ENCODE measurements at regions not wholly inside any gene's neighbourhood (a gene's known extent, or its start where the extent isn't known, plus 50 kb on each side); places are given as distances from the start of the nearest gene placed in this dataset.

DNA sequence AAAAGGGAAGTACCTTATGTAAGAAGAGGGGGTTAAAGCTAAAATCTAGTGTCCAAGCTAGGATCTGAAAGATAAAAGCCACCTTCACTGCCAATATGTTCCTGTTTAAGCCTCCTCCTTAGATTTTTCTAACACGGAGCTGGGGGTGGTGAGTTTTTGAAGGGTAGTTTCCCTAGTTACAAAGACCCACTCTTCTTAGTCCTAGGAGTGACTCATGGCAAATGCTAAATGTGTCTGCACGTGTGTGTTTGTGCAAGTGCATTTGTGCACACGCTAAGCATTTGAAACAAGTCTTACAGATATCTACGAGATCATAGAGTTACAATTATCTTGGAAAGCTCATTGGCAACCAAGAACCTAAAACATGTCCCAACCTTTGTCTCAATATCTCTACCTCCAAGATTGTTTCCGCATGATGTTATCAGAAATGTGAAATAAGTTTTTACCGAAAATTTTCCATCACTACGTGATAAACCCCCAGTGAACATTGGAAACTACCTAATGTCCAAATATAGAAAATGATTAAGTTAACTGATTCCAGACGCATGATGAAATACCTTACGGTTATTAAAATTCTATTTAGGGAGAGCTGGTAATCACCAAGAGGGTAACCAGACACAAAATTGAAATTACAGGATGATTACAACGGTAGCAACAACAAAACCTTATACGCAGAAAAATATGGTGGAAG, 78.0 kb upstream of the HRH2 start:
- no peak for DNase-seq (ENCODE audit: low read depth)

DNA sequence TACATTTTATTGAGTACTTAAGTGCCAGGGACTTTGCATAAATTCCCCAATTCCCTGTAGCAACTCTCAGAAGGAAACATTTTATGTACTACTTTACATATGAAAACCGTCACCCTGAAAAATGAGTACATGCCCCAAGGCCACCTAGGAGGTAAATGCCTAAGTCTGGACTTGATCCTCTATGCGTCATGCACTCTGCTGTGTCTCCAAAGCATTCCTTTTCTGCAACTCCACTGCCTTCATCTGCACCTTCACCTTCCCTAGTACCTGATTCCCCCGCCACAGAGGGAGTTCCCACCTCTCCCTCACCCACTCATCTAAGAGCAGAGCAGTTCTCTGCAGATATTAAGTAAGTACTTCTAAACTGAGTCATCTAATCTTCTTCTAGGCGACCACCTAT, 75.2 kb upstream of the HRH2 start:
- no peak for DNase-seq (ENCODE audit: low read depth)

DNA sequence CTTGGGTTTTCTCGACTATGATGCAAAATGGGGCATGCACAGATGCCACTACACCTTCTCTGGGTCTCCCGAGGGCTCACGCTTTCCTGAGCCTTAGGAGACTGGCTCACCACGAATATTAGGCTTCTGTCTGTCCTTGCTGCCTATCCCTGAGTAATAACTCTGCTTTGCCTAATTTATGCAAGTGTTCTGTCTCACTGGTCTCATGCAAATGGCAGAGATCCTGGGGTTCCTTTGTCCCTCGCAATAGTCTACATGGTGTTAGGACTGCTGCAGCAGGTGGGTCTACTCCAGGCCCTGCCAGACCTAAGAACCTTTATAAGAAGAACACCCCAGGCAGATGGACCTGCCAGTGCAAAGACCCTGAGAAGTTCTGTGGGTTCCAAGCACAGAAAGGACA, 72.3 kb upstream of the HRH2 start:
- no peak for DNase-seq (ENCODE audit: low read depth)

DNA sequence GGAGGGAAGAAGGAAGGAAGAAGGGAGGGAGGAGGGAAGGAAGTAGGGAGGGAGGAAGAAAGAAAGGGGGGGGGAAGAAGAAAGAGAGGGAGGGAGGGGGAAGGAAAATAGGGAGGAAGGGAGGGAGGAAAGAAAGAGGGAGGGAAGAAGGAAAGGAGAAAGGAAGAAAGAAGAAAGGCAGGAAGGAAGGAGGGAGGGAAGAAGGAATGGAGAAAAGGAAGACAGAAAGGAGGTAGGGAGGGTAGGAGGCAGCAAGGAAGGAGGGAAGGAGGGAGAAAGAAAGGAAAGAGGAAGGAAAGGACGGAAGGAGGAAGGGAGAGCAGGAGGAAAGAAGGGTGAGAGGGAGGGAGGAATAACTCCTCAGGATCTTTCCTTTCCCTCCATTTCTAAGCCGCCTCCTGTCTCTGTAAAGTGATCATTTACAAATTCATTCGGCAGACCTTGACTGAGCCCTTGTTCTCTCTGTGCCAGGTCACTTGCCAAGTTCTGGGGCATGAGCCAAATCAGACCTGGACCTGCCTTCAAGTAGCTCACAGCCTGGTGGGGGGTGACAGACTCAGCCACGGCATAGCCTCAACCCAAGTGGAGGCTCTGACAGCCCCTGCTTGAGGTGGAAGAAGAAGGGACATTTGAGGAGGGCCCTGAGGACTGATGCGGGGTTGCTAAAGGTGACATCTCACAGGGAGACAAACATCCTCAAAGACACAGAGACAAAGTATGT, 69.0 kb upstream of the HRH2 start:
- DNase-seq (ENCODE audit: low read depth), result no peak

DNA sequence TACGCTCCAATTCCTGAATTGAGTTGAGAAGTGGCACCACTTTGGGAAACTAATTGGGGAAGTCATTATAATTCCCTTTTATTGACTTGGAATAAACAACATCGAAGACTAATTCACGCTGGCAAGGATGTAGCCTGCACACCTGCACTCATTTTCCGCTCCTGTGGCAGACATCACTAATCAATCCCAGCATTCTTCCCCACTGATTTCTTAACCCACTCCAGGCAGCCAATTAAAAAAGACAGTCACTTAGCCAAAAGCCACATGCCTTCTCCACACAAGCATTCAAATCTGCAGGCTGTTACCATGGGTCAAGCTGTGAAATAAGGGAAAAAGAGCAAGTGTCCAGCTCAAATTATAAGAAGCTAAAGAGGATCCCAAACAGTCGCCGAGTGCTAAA, 68.2 kb upstream of the HRH2 start:
- no peak for DNase-seq (ENCODE audit: low read depth)

DNA sequence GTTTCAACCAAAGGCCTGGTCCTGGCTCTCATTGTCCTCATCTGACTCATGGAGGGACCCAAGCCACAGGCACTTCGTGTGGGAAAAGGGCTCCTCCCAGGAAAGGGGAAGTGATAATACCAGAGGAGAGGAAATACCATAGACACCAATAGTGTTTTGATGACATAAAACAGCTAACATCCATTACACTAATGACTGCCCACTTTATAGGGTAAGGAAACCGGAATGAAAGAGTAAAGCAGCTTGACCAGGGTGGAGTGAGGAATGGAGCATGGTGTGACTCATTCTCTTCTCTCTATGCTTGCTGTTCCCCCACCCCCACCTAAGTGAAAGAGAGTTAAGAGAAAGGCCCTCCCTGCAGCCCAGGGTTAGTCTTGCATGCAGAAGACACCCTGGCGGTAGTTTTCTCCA, 67.4 kb upstream of the HRH2 start:
- peak; percentile 49 for DNase-seq (ENCODE audit: low read depth)

DNA sequence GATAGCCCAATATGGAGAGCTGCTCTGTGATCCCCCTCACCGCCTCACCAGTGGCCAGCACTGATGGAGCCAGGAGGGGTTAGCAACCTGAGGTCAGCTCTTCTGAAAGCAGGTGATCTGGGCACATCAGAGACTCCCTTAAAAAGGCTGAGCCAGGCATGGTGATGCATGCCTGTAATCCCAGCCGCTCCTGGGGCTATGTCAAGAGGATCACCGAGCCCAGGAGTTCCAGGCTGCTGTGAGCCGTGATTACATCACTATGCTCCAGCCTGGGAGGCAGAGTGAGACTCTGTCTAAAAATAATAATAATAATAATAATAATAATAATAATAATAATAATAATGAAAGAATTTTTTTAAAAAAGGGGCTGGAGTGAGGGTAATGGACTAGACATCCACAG, 66.6 kb upstream of the HRH2 start:
- DNase-seq (ENCODE audit: low read depth), result no peak

DNA sequence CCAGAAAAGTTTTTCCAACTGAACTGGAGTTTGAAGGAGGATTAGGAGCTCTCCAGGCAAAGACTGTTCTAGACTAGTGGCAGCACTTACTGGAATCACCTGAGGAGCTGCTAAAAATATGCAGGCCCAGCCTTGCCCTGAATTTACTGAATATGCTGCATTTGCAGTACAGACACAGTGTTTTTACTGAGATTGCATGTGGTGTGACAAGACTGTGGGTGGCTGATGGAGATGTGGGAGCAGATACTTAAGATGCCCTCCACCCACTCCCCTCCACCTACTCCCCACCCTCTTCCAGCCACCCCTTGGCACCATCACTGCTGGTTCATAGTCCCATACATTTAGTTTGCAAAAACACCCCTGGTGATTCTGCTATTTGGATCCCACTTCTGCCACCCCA, 64.1 kb upstream of the HRH2 start:
- DNase-seq (ENCODE audit: low read depth), result no peak

DNA sequence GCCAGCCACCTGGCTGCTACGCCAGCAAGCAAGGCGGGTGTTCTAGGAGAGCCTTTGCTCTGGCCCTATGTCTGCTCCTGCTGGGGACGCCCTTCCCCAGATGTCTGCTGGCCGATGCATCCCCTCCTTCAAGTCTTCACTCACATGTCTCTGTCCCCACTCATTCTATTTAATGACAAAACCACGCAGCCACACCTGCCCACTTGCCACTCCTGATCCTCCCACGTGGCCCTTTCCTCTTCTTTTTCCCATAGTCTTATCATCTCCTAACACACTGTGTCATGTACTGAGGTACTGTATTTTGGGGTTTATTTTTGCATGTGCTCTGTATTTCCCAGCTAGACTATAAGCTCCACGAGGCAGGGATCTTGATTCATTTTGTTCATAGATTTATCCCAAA, 62.0 kb upstream of the HRH2 start:
- no peak for DNase-seq (ENCODE audit: low read depth)

DNA sequence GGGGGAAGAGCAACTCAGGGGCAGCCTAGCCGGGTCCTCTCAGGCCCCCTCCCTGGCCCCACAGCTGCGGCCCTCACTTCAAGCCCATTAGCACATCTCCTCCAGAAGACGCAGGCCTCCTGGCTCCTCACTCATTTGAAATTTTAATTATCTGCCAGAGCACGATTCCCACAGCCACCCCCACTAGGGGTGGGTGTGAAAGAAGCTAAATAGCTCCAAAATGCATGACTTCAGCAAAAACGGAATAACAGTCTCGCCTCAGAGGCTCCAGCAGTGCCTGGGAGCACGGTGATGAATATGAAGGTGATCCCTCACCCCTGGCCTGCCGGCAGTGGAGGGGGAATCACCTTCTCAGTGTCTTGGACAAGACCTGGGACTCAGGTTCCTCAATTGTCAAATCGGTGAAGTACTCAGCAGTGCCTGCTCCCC, 61.1 kb upstream of the HRH2 start:
- DNase-seq (ENCODE audit: low read depth), result no peak

DNA sequence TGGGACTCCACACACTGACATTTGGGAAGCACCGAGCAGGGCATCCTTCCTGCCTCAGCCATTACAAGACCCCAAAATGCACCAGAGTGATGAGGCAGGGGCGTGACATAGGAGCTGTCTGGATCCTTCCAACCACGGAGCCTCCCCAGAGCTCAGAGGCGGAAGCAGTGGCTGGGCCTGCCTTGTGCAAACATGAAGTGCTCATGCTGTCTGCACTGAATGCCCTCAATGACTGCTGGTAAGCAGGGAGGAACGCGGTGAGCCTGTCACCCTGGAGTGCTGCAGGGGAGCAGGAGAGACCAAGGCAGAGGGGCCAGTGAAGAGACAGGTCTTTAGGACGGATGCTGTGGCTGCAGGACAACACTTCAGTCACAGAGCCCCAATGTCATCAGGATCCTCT, 60.2 kb upstream of the HRH2 start:
- DNase-seq (ENCODE audit: low read depth), result no peak

DNA sequence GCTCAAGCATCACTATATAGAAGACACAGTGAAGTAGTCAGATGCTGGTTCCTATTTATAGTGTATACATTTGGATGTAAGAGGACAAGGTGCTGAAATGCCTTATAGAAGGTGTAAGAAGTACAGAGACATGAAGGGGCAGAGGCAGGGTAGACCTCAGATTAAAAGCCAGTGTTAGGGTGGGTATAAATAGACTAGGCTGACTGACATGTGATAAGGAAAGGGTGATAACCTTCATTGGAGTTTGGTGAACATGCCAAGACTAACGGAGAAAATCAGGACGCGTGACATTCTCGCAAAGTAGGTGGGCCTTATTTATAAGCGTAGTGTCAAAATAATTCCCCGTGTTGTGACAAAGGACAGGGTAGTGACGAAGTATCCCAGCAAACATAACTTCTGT, 59.1 kb upstream of the HRH2 start:
- DNase-seq (ENCODE audit: low read depth), result no peak

DNA sequence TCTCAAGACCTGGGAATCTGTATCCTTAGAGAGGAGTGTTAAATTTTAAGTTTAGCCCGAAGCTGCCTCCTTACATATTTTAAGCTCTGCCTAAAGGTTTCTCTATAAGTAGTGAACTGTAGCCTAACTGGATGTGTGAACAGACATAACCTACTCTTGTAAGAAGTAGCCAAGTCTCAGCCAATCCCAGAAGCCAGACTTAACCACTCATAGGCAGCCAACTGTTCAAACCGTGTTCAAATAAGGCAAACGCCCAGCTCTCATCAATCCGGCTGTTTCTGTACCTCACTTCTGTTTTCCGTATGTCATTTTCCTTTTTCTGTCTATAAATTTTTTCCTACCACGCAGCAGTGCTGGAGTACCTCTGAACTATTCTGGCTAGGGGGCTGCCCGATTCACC, 58.7 kb upstream of the HRH2 start:
- DNase-seq (ENCODE audit: low read depth), result no peak

DNA sequence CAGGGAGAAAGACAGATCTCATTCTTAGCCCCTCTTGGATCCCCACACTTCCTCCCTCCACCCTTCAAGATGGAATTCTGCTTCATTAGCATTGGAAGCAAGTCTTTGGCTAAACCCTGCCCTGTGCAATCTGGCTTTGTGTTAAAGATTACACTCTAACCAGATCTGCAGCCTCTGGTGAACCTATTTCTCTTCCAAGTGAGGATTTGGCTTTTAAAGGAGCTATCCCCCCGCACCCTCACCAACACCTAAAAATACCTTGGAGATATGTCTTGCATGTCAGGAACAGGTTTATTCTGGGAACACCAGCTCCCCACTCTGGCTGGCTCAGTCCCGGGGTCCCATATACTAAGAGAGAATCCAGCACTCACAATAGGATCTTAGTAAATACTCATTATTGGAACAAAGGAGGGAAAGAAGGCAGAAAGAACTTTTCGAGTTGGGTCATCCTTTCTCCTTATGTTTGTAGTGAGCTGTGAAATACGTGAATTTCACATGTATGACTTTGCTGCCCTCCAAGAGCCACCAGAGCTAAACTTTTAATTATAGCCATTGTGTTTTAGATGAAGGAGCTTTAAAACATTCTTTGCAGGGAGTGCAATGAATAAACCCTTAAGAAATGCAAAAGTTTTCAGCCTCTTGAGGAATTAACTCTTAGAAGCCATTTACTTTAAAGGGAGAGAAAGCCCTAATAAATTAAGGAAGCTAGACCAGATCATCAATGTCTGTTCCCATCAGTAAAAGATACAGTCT, 53.7 kb upstream of the HRH2 start:
- no peak for DNase-seq (ENCODE audit: low read depth)

DNA sequence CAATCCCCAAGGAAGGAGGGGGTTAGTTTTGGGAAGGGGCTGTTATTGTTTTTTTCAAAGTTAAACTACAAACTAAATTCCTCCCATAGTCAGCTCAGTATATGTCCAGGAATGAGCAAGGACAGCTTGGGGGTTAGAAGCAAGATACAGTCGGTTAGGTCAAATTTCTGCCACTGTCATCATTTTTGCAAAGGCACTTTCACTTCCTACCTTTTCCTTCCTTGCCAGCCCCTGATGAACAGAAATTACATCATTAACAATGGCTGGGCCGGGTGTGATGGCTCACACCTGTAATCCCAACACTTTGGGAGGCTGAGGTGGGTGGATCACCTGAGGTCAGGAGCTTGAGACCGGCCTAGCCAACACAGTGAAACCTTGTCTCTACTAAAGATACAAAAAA, 51.5 kb upstream of the HRH2 start:
- DNase-seq (ENCODE audit: low read depth), result no peak
